Activated T-cell treated with anti-CD3 and anti-CD28 coated beads, Interleukin-2, amount 50 U/mL, for 72 hours (primary cell): ENCODE measurements at regions not wholly inside any gene's neighbourhood (a gene's known extent, or its start where the extent isn't known, plus 50 kb on each side); places are given as distances from the start of the nearest gene placed in this dataset.

Experiments used
- ATAC-seq, 2 donors: fragments of 150-1000 bp; cut with Tn5 transposase; replicated peaks in 1 of 2; 2 replicates each; pipeline ENCODE4 v1.10.0; 2021; ENCODE audit warnings: moderate library complexity in 2 of 2, mild to moderate bottlenecking in 1 of 2
- DNase-seq, 2 donors: peaks; one replicate each; pipeline ENCODE4 v3.0.0; 2021 to 2022; ENCODE audit warnings: mixed read lengths in 1 of 2
- H3K27ac Mint-ChIP-seq: one replicate; pipeline ENCODE4 v1.8.0; 2022; ENCODE audit warnings: mild to moderate bottlenecking, moderate library complexity, mixed read lengths
- H3K27me3 Mint-ChIP-seq: one replicate; pipeline ENCODE4 v1.8.0; 2022; ENCODE audit warnings: low read depth, mixed read lengths
- H3K36me3 Mint-ChIP-seq, 2 donors: one replicate each; pipeline ENCODE4 v1.8.0; 2022; ENCODE audit warnings: mixed read lengths in 2 of 2, mild to moderate bottlenecking in 1 of 2; ENCODE audit not compliant: insufficient read depth in 2 of 2
- H3K4me1 Mint-ChIP-seq: one replicate; pipeline ENCODE4 v1.8.0; 2022; ENCODE audit warnings: low read depth, mixed read lengths
- H3K4me3 Mint-ChIP-seq, 2 donors: one replicate each; pipeline ENCODE4 v1.8.0; 2022; ENCODE audit warnings: mild to moderate bottlenecking in 2 of 2, mixed read lengths in 2 of 2, moderate library complexity in 2 of 2
- H3K9me3 Mint-ChIP-seq, 2 donors: one replicate each; pipeline ENCODE4 v1.8.0; 2022; ENCODE audit warnings: mixed read lengths in 2 of 2

- Mint-ChIP-seq H3K27ac (no peak overlapping the region), H3K36me3 (no peaks in the 10 kb centered on the region), H3K4me1 (no peaks in the 10 kb centered on the region), H3K4me3 (no peak overlapping the region), H3K9me3 (peaks cover 2 to 4% of the 10 kb centered on the region in 2 donors), H3K27me3 (no peaks in the 10 kb centered on the region)
- DNase-seq (no peak), ATAC-seq (no peak)
Observed at GRCh38 chr5:121325930-121326329, 525.8 kb upstream of the FTMT start.

DNA sequence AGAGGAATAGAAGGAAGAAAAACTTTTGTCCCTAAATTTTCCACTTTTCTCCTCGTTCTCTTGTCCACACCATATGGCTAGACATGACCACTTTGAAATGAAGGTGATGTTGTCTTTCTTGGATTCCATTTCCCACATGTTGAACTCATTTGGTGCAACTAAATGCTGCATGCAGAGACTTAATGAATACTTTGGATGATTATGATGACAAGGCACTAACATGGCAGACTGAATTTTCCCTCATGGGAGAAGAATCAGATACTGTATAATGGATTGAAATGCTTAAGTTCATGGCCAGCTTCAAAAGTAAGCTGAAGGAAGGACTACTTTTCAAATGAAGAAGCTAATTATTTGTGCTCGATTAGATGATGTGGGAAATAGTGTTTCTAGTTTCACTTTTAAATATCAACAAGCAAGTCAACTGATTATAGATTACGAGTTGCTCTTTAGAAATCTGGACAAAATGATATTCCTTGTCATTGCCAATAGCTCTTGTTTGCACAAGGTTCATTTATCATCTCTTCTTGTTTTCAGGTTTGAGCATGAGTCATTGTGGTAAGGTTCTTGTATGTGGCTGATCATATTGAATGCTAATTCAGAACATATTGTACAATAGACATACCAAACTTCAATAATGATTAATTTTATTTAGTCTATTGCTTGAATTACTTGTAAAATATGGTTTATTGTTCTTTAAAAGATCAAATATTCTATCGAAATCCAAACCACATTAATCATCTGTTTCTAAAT is 501.3 kb upstream of the FTMT start:
- no peak for DNase-seq
- H3K9me3 Mint-ChIP-seq, result peaks cover 0 to 5% of the 10 kb centered on the region in 2 donors
- ATAC-seq, result no peak
- H3K4me3 Mint-ChIP-seq, result no peak overlapping the region
- no peaks in the 10 kb centered on the region for H3K36me3 Mint-ChIP-seq
- H3K27ac Mint-ChIP-seq, result no peak overlapping the region
- H3K4me1 Mint-ChIP-seq, result no peaks in the 10 kb centered on the region
- no peaks in the 10 kb centered on the region for H3K27me3 Mint-ChIP-seq

DNA sequence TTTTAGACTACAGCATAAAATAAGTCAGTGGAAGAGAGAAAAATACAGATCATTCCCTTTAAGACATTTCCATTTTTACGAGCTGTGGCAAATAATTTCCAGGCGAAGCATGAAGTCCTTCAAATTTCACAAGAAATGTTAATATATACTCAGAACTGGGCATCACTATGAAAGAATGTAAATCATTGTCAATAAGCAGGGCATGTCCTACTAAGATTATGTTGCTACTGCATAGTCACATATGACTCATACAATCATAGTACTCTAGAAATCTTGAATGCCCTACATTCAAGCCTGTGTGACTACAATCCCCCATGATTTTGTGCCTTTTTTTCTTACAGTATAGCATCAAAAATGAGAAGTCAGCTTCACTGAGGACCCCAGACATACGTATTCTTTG is 485.2 kb upstream of the FTMT start:
- Mint-ChIP-seq H3K4me3 (no peak overlapping the region), H3K27ac (no peak overlapping the region), H3K36me3 (no peaks in the 10 kb centered on the region), H3K4me1 (no peaks in the 10 kb centered on the region), H3K9me3 (peaks cover 2 to 4% of the 10 kb centered on the region in 2 donors), H3K27me3 (no peaks in the 10 kb centered on the region)
- DNase-seq (no peak), ATAC-seq (no peak)

- Mint-ChIP-seq H3K4me1 (no peaks in the 10 kb centered on the region), H3K36me3 (no peaks in the 10 kb centered on the region), H3K9me3 (peaks cover 0 to 4% of the 10 kb centered on the region in 2 donors), H3K27ac (no peak overlapping the region), H3K4me3 (no peak overlapping the region), H3K27me3 (no peaks in the 10 kb centered on the region)
- no peak for ATAC-seq
- DNase-seq, result no peak
Observed at GRCh38 chr5:121373371-121373770, 478.3 kb upstream of the FTMT start.

GRCh38 chr5:121377461-121377860 is 474.2 kb upstream of the FTMT start:
- Mint-ChIP-seq H3K4me1 (no peaks in the 10 kb centered on the region), H3K27me3 (no peaks in the 10 kb centered on the region), H3K36me3 (no peaks in the 10 kb centered on the region), H3K27ac (no peak overlapping the region), H3K9me3 (peaks cover 0 to 3% of the 10 kb centered on the region in 2 donors), H3K4me3 (no peak overlapping the region)
- DNase-seq (no peak), ATAC-seq (no peak)

DNA sequence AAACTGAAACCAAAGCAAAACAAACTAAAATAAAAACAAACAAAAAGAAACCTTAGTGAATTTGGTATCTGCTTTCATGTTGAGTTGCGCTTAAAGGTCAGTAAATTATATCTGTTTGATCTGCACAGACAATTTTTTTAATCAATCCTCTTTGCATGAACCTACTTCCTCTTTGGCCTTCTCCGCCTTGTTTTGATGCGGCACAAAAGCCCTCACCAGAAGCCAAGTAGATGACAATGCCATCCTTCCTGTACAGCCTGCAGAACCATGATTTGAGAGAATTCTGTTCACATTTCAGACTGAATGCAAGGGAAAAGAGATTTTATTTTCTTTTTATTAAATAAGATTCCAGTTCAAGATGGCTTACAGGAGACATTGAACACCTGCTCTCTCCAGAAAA is 473.6 kb upstream of the FTMT start:
- no peak overlapping the region for H3K27ac Mint-ChIP-seq
- H3K9me3 Mint-ChIP-seq, result peaks cover 0 to 2% of the 10 kb centered on the region in 2 donors
- H3K4me1 Mint-ChIP-seq, result no peaks in the 10 kb centered on the region
- no peaks in the 10 kb centered on the region for H3K36me3 Mint-ChIP-seq
- no peak for ATAC-seq
- no peak for DNase-seq
- H3K4me3 Mint-ChIP-seq, result no peak overlapping the region
- no peaks in the 10 kb centered on the region for H3K27me3 Mint-ChIP-seq

DNA sequence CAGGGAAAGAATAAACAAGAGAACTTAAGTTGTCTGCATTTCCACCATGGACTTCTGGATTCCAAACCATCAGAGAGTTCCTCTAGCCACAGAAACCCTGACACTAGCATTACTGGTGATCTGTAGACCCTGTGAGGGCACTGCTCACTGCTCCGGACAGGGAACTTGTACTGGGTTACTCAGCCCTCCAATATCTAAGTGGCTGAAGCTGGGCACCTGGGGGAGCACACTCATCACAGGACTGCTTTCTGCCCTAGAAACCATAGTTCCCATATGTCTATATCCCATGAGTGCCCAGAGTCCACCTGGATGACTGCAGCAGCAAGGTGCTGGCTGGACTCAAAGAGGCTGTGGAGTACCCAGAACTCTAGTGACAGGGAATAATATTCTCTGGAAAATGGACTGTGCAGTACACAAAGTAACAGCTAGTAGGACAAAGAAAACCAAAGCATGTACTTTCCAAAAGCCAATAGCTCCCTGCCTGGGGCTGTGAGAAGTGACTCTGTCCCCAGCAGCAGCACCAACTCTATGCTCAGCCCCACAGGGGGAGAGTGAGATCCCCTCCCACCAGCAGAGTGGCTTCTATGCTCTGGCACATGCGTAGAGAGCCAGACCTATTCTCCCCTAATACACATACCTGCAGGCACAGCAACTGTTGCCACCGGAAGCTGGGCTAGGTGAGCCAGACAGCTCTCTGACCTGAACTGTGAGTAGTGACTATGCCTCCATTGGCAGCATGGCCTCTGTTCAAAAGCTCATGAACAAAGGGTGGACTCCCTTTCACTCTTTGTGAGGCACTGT is 472.9 kb upstream of the FTMT start:
- no peak overlapping the region for H3K4me3 Mint-ChIP-seq
- H3K4me1 Mint-ChIP-seq, result no peaks in the 10 kb centered on the region
- peaks cover 0 to 4% of the 10 kb centered on the region in 2 donors for H3K9me3 Mint-ChIP-seq
- H3K36me3 Mint-ChIP-seq, result no peaks in the 10 kb centered on the region
- no peak overlapping the region for H3K27ac Mint-ChIP-seq
- no peak for ATAC-seq
- DNase-seq, result no peak
- no peaks in the 10 kb centered on the region for H3K27me3 Mint-ChIP-seq

DNA sequence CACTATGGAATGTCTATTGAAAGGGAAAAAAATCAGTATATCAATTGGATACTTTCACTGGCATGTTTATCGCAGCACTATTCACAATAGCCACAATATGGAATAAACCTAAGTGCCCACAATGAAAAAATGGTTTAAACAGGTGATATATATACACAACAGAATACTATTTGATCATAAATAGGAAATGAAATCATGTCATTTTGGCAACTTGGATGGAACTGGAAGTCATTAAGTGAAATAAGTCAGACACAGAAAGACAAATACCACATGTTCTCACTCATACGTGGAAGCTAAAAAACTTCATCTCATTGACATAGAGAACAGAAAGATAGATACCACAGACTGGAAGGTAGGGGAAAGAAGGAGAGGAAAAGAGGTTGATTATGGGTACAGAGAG is 471.6 kb upstream of the FTMT start:
- DNase-seq, result no peak
- no peaks in the 10 kb centered on the region for H3K27me3 Mint-ChIP-seq
- H3K36me3 Mint-ChIP-seq, result no peaks in the 10 kb centered on the region
- H3K9me3 Mint-ChIP-seq, result peaks cover 0 to 4% of the 10 kb centered on the region in 2 donors
- no peak overlapping the region for H3K27ac Mint-ChIP-seq
- ATAC-seq, result no peak
- no peak overlapping the region for H3K4me3 Mint-ChIP-seq
- H3K4me1 Mint-ChIP-seq, result no peaks in the 10 kb centered on the region

DNA sequence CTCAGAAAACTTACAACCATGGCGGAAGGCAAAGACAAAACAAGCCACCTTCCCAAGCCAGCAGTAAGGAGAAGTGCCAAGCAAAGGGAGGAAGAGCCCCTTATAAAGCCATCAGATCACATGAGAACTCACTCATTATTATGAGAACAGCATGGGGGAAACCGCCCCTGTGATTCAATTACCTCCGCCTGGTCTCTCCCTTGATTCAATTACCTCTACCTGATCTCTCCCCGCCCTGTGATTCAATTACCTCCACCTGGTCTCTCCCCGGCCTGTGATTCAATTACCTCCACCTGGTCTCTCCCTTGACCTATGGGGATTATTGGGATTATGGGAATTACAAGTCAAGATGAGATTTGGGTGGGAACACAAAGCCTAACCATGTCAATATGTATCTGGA is 467.3 kb upstream of the FTMT start:
- peaks cover 0 to 4% of the 10 kb centered on the region in 2 donors for H3K9me3 Mint-ChIP-seq
- no peak overlapping the region for H3K4me3 Mint-ChIP-seq
- H3K36me3 Mint-ChIP-seq, result no peaks in the 10 kb centered on the region
- H3K4me1 Mint-ChIP-seq, result no peaks in the 10 kb centered on the region
- no peak for DNase-seq
- H3K27me3 Mint-ChIP-seq, result no peaks in the 10 kb centered on the region
- ATAC-seq, result no peak
- H3K27ac Mint-ChIP-seq, result no peak overlapping the region

DNA sequence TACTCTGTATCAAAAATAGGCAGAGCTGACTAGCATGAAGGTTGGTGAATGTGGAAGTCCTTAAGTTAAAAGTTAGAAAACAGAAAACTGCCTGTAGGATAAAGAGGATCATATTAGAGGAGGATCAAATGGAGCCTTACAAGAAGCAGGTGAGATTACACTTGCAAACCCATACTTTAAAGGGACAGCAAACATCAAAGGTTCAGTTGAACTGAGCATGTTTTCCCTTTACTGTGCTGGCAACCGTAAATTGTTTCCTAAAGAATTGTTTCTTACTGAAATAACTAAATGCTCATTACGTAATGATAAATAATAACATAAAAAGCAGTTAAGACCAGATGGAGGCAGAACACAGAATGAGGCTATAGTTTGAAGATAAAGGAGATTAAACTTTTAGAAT is 465.3 kb upstream of the FTMT start:
- DNase-seq (no peak), ATAC-seq (no peak)
- Mint-ChIP-seq H3K36me3 (no peaks in the 10 kb centered on the region), H3K27me3 (no peaks in the 10 kb centered on the region), H3K4me3 (no peak overlapping the region), H3K4me1 (no peaks in the 10 kb centered on the region), H3K9me3 (peaks cover 0 to 2% of the 10 kb centered on the region in 2 donors), H3K27ac (no peak overlapping the region)

GRCh38 chr5:121396716-121397115 is 455.0 kb upstream of the FTMT start:
- Mint-ChIP-seq H3K4me3 (no peak overlapping the region), H3K27me3 (no peaks in the 10 kb centered on the region), H3K36me3 (no peaks in the 10 kb centered on the region), H3K27ac (no peak overlapping the region), H3K9me3 (peaks cover 3 to 6% of the 10 kb centered on the region in 2 donors), H3K4me1 (no peaks in the 10 kb centered on the region)
- DNase-seq (no peak), ATAC-seq (no peak)

DNA sequence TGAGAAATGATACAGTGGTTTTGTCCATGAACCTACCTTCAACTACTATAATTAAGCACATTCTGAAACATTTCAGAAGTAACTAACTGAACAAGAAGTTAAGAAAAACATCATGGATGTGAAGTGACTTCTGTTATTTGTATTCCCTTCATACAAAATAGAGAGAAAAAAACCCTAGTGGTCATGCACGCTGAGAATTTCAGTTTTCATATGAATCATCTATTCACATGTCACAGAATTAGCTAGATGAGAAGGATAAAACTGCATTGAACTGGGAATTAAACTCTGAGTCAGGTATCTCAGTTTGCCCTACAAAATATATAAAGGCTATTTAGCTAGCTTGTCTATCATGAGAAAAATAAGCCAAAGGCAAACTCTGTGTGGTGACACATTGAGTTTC is 451.8 kb upstream of the FTMT start:
- Mint-ChIP-seq H3K4me1 (no peaks in the 10 kb centered on the region), H3K9me3 (peaks cover 3 to 10% of the 10 kb centered on the region in 2 donors), H3K36me3 (no peaks in the 10 kb centered on the region), H3K4me3 (no peak overlapping the region), H3K27me3 (no peaks in the 10 kb centered on the region), H3K27ac (no peak overlapping the region)
- ATAC-seq (no peak), DNase-seq (no peak)

DNA sequence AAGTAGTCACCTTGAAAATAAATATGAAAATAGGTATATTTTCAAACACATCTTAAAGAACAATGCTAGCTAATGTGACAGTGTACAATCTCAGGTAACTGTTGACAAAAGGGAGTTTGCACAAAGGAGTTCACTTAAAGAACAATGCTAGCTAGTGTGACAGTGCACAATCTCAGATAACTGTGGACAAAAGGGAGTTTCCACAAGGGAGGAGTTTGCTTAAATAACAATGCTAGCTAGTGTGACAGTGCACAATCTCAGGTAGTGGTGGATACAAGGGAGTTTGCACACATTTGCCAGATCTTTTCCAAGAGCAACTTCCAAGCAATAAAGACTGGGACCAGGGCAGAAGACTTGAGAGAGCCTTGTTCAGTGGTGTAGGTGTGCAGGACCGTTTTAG is 442.9 kb upstream of the FTMT start:
- no peak overlapping the region for H3K27ac Mint-ChIP-seq
- H3K36me3 Mint-ChIP-seq, result no peaks in the 10 kb centered on the region
- H3K9me3 Mint-ChIP-seq, result peaks cover 0 to 7% of the 10 kb centered on the region in 2 donors
- DNase-seq (no peak), ATAC-seq (no peak)
- no peaks in the 10 kb centered on the region for H3K4me1 Mint-ChIP-seq
- no peak overlapping the region for H3K4me3 Mint-ChIP-seq
- no peaks in the 10 kb centered on the region for H3K27me3 Mint-ChIP-seq
